IMR-90 (cell line): ENCODE measurements at regions not wholly inside any gene's neighbourhood (a gene's known extent, or its start where the extent isn't known, plus 50 kb on each side); places are given as distances from the start of the nearest gene placed in this dataset.
"Not testable (repeated sequence)": the region's sequence is repeated elsewhere in the genome, so short reads cannot be mapped to it uniquely, and the experiment has no call there.

ENCODE experiments used
- ATAC-seq: fragments of 200-7000 bp; cut with Tn5 transposase; 2 replicates; pipeline ENCODE4 v1.9.1; 2020; ENCODE audit warnings: low read depth, mild to moderate bottlenecking, moderate library complexity
- BruUV-seq: library from RNA; stranded (reverse); fragments of 400-500 nt; replicated peaks from 2 replicates; lab custom pipeline; 2021; lab: Mats Ljungman, UMichigan
- CTCF ChIA-PET: fragments of 300-600 bp; formaldehyde crosslinking; extraction: SDS; loops from one replicate; lab custom pipeline; 2021; ENCODE audit warnings: antibody characterized with exemption; lab: Yijun Ruan, JAX
- POLR2A ChIA-PET: fragments of 300-600 bp; sonication (Branson Sonifier 250); formaldehyde crosslinking; loops from one replicate; lab custom pipeline; 2022; ENCODE audit warnings: antibody characterized with exemption; ENCODE audit not compliant: unreplicated experiment; lab: Charles Lee
- DNase-seq: peaks from one replicate; pipeline ENCODE4 v3.0.0; 2013
- H2AFZ ChIP-seq: replicated peaks from 2 replicates; pipeline ENCODE3; 2013; ENCODE audit warnings: low read length, mild to moderate bottlenecking; ENCODE audit not compliant: poor library complexity
- H2AK5ac ChIP-seq: 2 replicates; pipeline ENCODE4 v1.6.1; 2013; ENCODE audit warnings: low read depth, low read length, inconsistent platforms
- H2AK9ac ChIP-seq: replicated peaks from 2 replicates; pipeline ENCODE3; 2013; ENCODE audit warnings: mild to moderate bottlenecking, low read depth, low read length, moderate library complexity; ENCODE audit not compliant: poor library complexity
- H2BK120ac ChIP-seq: 2 replicates; pipeline ENCODE4 v1.6.1; 2013; ENCODE audit warnings: low read depth, low read length, inconsistent platforms
- H2BK15ac ChIP-seq: 3 replicates; pipeline ENCODE4 v1.6.1; 2013; ENCODE audit warnings: low read depth, low read length, inconsistent platforms
- H2BK20ac ChIP-seq: 2 replicates; pipeline ENCODE4 v1.6.1; 2013; ENCODE audit warnings: low read depth, mild to moderate bottlenecking, inconsistent platforms, low read length, moderate library complexity
- H2BK5ac ChIP-seq: 2 replicates; pipeline ENCODE4 v1.6.1; 2013; ENCODE audit warnings: mild to moderate bottlenecking, low read depth, low read length, inconsistent platforms; ENCODE audit not compliant: poor library complexity, severe bottlenecking
- H3K14ac ChIP-seq: replicated peaks from 2 replicates; pipeline ENCODE4 v1.6.1; 2013; ENCODE audit warnings: low read depth, low read length, inconsistent platforms
- H3K18ac ChIP-seq: 2 replicates; pipeline ENCODE4 v1.6.1; 2013; ENCODE audit warnings: low read depth, low read length, control low read depth
- H3K23ac ChIP-seq: 2 replicates; pipeline ENCODE4 v1.6.1; 2013; ENCODE audit warnings: low read depth, low read length, inconsistent platforms
- H3K27ac ChIP-seq: 2 replicates; pipeline ENCODE4 v1.5.1; 2013; ENCODE audit warnings: mild to moderate bottlenecking, control low read depth, low read length; ENCODE audit not compliant: insufficient read depth
- H3K27me3 ChIP-seq: 2 replicates; pipeline ENCODE4 v1.6.1; 2013; ENCODE audit warnings: low read length; ENCODE audit not compliant: control insufficient read depth, insufficient read depth
- H3K36me3 ChIP-seq: 2 replicates; pipeline ENCODE4 v1.6.1; 2013; ENCODE audit warnings: low read length, mixed read lengths; ENCODE audit not compliant: control insufficient read depth, insufficient read depth
- H3K4ac ChIP-seq: 2 replicates; pipeline ENCODE4 v1.6.1; 2013; ENCODE audit warnings: low read depth, low read length, inconsistent platforms
- H3K4me1 ChIP-seq: 2 replicates; pipeline ENCODE4 v1.6.1; 2013; ENCODE audit warnings: low read length, mixed read lengths; ENCODE audit not compliant: control insufficient read depth, insufficient read depth
- H3K4me2 ChIP-seq: 2 replicates; pipeline ENCODE4 v1.6.1; 2013; ENCODE audit warnings: low read depth, mild to moderate bottlenecking, control low read depth, low read length, moderate library complexity
- H3K4me3 ChIP-seq: 2 replicates; pipeline ENCODE4 v1.5.1; 2013; ENCODE audit warnings: low read depth, mild to moderate bottlenecking, control low read depth, low read length, moderate library complexity; ENCODE audit not compliant: insufficient read depth
- H3K56ac ChIP-seq: 2 replicates; pipeline ENCODE4 v1.6.1; 2013; ENCODE audit warnings: low read length, inconsistent platforms; ENCODE audit not compliant: insufficient read depth; ENCODE audit errors: extremely low read depth
- H3K79me1 ChIP-seq, 2 experiments: 2 replicates each; pipeline ENCODE4 v1.6.1; 2013; ENCODE audit warnings: low read length in 2 of 2, inconsistent platforms in 1 of 2, low read depth in 1 of 2
- H3K9ac ChIP-seq: 2 replicates; pipeline ENCODE4 v1.6.1; 2013; ENCODE audit warnings: low read depth, low read length, control low read depth
- H3K9me1 ChIP-seq: 2 replicates; pipeline ENCODE4 v1.6.1; 2013; ENCODE audit warnings: low read length, inconsistent platforms; ENCODE audit not compliant: insufficient read depth
- H3K9me3 ChIP-seq: 2 replicates; pipeline ENCODE4 v1.6.1; 2013; ENCODE audit warnings: low read length; ENCODE audit not compliant: control insufficient read depth, insufficient read depth
- H4K20me1 ChIP-seq: 2 replicates; pipeline ENCODE4 v1.6.1; 2013; ENCODE audit warnings: low read length, inconsistent platforms; ENCODE audit not compliant: insufficient read depth
- H4K5ac ChIP-seq: 2 replicates; pipeline ENCODE4 v1.6.1; 2013; ENCODE audit warnings: mild to moderate bottlenecking, low read depth, low read length, control low read depth
- H4K8ac ChIP-seq, 2 experiments: 2 replicates each; pipeline ENCODE4 v1.6.1; 2013; ENCODE audit warnings: low read depth in 2 of 2, low read length in 2 of 2, control low read depth in 1 of 2, inconsistent platforms in 1 of 2
- H4K91ac ChIP-seq: 2 replicates; pipeline ENCODE4 v1.6.1; 2013; ENCODE audit warnings: low read depth, low read length, inconsistent platforms; ENCODE audit not compliant: insufficient read depth
- WGBS, 2 experiments: methylation state at CpG; one replicate each; pipeline versions ENCODE4 v1.1.5 to v1.1.7; 2013; ENCODE audit warnings: missing lambda C conversion rate in 2 of 2; ENCODE audit not compliant: insufficient read length in 1 of 2; ENCODE audit errors: extremely low coverage in 2 of 2; 5-methylcytosine and 5-hydroxymethylcytosine counted together
- dilution Hi-C: fragments of 300-500 bp; cut with HindIII; formaldehyde crosslinking; loops from one replicate; pipeline ENCODE4 v1.14.3; 2018; ENCODE audit warnings: low sequenced_read_pairs; ENCODE audit not compliant: unreplicated experiment
- in situ Hi-C: fragments of 300-500 bp; cut with MboI; formaldehyde crosslinking; loops from 3 replicates; pipeline ENCODE4 v1.14.3; 2019; ENCODE audit warnings: low sequenced_read_pairs, inconsistent platforms, mixed read lengths
- intact Hi-C: fragments of 100-400 bp; cut with micrococcal nuclease; formaldehyde crosslinking; loops from 2 replicates; pipeline ENCODE4 v1.10.0; 2022

- H3K18ac ChIP-seq, H2BK120ac ChIP-seq, H3K9ac ChIP-seq, H4K20me1 ChIP-seq, BruUV-seq, CTCF ChIA-PET, H2BK20ac ChIP-seq, H3K4me1 ChIP-seq, H3K36me3 ChIP-seq, H3K4ac ChIP-seq, H3K4me2 ChIP-seq, H2AFZ ChIP-seq, in situ Hi-C loops, H4K91ac ChIP-seq, H2AK9ac ChIP-seq, H4K5ac ChIP-seq, H3K79me1 ChIP-seq, intact Hi-C loops, H3K14ac ChIP-seq, H3K4me3 ChIP-seq, H3K9me3 ChIP-seq, H2BK15ac ChIP-seq, H3K27me3 ChIP-seq, ATAC-seq, POLR2A ChIA-PET, H2AK5ac ChIP-seq, H3K27ac ChIP-seq, DNase-seq, H3K9me1 ChIP-seq, H4K8ac ChIP-seq, H2BK5ac ChIP-seq, H3K23ac ChIP-seq, dilution Hi-C loops, H3K56ac ChIP-seq: not testable (repeated sequence)
- WGBS, 2 experiments, result no CpG with 5 or more reads among the region's 1 CpG
These were observed 83.5 kb upstream of the RBMS1 start for GRCh38 chr2:160577081-160577480.
